ENCODE measurements at regions not wholly inside any gene's neighbourhood (a gene's known extent, or its start where the extent isn't known, plus 50 kb on each side); places are given as distances from the start of the nearest gene placed in this dataset.

- POLR2A ChIA-PET = no interaction called here
- TF ChIP-seq POLR2A (IDR thresholded peaks at IDR 0.05; ENCODE audit: low read depth, low read length) (no peak), MAX (IDR thresholded peaks at IDR 0.05; ENCODE audit: insufficient read depth, insufficient read length) (no peak), CTCF (IDR thresholded peaks at IDR 0.05; ENCODE audit: extremely low read depth in 1 of 2, insufficient read depth in 1 of 2, low read depth in 1 of 2, low read length in 2 of 2) (no peak), JUN (IDR thresholded peaks at IDR 0.05; ENCODE audit: borderline replicate concordance, insufficient read depth, insufficient read length, low read depth) (no peak), POLR2AphosphoS5 (IDR thresholded peaks at IDR 0.05; ENCODE audit: insufficient read depth, low read depth, low read length) (no peak), EZH2 (IDR thresholded peaks at IDR 0.05; ENCODE audit: borderline replicate concordance, low read depth, low read length, severe bottlenecking) (no peak), FOS (IDR thresholded peaks at IDR 0.05; ENCODE audit: borderline replicate concordance, insufficient read depth, low read length) (no peak), GATA2 (IDR thresholded peaks at IDR 0.05; ENCODE audit: insufficient read depth, insufficient read length, low read depth, low read length) (no peak), MYC (IDR thresholded peaks at IDR 0.05; ENCODE audit: low read depth, low read length) (no peak)
- Histone ChIP-seq H3K36me3 (ENCODE audit: control insufficient read depth in 2 of 2, extremely low read depth in 1 of 2, insufficient read depth in 2 of 2, low read length in 2 of 2) (no peaks in the 10 kb centered on the region), H4K20me1 (replicated peaks; ENCODE audit: control insufficient read depth, extremely low read depth, insufficient read depth, low read length) (no peaks in the 10 kb centered on the region), H3K27ac (ENCODE audit: insufficient read depth, low read depth, low read length) (no peak overlapping the region), H3K4me3 (replicated peaks in 1 of 3; ENCODE audit: insufficient read depth in 1 of 3, low read depth in 1 of 3, low read length in 3 of 3) (no peak overlapping the region), H3K9me1 (replicated peaks; ENCODE audit: control insufficient read depth, extremely low read depth, insufficient read depth, low read length) (no peaks in the 10 kb centered on the region), H3K4me1 (ENCODE audit: control insufficient read depth, extremely low read depth, insufficient read depth, low read length) (peaks cover 13% of the 10 kb centered on the region), H3K9ac (replicated peaks; ENCODE audit: extremely low read depth, insufficient read depth, low read length) (no peak overlapping the region), H3K9me3 (replicated peaks; ENCODE audit: control insufficient read depth, insufficient read depth, low read length) (no peaks in the 10 kb centered on the region), H3K27me3 (ENCODE audit: control insufficient read depth in 2 of 2, insufficient read depth in 2 of 2, low read length in 2 of 2) (no peaks in the 10 kb centered on the region), H3K4me2 (ENCODE audit: insufficient read depth, low read length) (no peak overlapping the region), H2AFZ (ENCODE audit: low read depth, low read length) (no peak overlapping the region), H3K79me2 (ENCODE audit: control insufficient read depth, insufficient read depth, low read length) (no peaks in the 10 kb centered on the region)
- DNase-seq (ENCODE audit: low read depth, low spot score) (no peak), FAIRE-seq (no peak)
- dilution Hi-C loops (cut with MboI; ENCODE audit: extremely low pct_ligation_motif_present, low sequenced_read_pairs) = no loop called here
- CTCF ChIA-PET = no interaction called here
- no TSS peak for BruUV-seq (replicated peaks)
- intact Hi-C loops (cut with micrococcal nuclease) = no loop called here
These were observed 686.6 kb upstream of the ADAMTS5 start for GRCh38 chr21:27653481-27653880.
